ENCODE measurements at regions not wholly inside any gene's neighbourhood (a gene's known extent, or its start where the extent isn't known, plus 50 kb on each side); places are given as distances from the start of the nearest gene placed in this dataset.

DNA sequence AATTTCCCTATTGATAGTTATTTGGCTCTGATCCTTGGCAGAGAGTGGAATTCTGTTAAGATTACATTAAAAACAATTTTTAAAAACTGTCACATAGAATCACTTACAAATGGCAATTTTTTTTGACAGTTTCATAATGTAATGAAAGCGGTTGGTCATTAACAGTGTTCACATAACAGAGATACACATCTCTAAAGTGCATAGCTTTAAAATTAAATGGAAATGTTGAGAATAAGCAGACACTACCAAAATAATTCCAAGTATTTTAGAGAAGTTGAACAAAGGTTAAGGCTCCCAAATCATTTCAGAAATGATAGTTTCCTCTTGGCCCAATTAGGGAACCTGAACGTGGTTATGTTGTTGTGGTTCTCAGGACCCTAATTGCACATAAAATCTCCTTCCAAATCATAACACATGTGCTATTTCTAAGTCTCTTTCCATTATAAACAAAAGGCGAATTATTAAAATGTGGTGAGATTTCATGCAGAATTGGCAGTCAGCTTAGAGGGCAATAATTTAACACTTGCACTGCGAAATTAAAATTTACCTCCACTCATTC, 528.9 kb upstream of the FZD8 start:
- no peak overlapping the region for H3K27ac ChIP-seq
- no peak for DNase-seq

DNA sequence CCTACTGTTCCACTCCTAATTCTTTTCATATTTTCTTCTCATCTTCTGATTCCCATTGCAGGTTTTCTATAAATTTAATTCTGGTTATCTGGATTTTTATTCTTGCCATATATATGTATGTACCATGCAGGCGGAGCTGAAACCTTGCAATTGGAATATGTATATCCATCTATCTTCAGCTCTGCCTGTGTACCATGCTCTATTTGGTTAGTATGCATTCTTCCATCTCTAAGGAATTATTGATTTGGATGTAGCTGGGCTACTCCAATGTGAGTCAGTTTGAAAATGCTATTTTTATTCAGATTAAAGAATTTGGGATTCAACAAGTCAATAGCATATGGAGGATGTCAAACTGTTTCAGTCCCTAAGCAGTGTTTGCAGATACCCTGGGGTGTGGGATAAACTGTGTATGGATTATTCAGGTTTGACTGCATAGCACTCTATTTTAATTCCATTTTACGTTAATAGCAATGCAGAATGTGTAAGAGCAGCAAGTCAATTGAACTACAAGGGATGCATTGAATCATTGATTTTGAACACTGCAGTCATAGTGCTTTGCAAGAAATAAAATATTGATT, 528.1 kb upstream of the FZD8 start:
- no peak for DNase-seq
- Histone ChIP-seq H3K4me1 (no peaks in the 10 kb centered on the region), H3K9ac (ENCODE audit: low read depth in 2 of 2, low read length in 2 of 2) (no peak overlapping the region), H3K9me3 (no peaks in the 10 kb centered on the region), H3K27ac (no peak overlapping the region), H3K36me3 (no peaks in the 10 kb centered on the region), H3K27me3 (no peaks in the 10 kb centered on the region), H3K4me3 (no peak overlapping the region)
- TF ChIP-seq, protein P1, sequence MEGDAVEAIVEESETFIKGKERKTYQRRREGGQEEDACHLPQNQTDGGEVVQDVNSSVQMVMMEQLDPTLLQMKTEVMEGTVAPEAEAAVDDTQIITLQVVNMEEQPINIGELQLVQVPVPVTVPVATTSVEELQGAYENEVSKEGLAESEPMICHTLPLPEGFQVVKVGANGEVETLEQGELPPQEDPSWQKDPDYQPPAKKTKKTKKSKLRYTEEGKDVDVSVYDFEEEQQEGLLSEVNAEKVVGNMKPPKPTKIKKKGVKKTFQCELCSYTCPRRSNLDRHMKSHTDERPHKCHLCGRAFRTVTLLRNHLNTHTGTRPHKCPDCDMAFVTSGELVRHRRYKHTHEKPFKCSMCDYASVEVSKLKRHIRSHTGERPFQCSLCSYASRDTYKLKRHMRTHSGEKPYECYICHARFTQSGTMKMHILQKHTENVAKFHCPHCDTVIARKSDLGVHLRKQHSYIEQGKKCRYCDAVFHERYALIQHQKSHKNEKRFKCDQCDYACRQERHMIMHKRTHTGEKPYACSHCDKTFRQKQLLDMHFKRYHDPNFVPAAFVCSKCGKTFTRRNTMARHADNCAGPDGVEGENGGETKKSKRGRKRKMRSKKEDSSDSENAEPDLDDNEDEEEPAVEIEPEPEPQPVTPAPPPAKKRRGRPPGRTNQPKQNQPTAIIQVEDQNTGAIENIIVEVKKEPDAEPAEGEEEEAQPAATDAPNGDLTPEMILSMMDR (IDR thresholded peaks at IDR 0.05), result no peak
- intact Hi-C loops (cut with DNase I), result no loop called here

More for the DNA sequence above, 528.9 kb upstream of the FZD8 start:
- TF ChIP-seq, protein P1 (IDR thresholded peaks at IDR 0.05), result no peak
- intact Hi-C loops (cut with DNase I), result no loop called here
- Histone ChIP-seq H3K9ac (ENCODE audit: low read depth in 2 of 2, low read length in 2 of 2) (no peak overlapping the region), H3K27me3 (no peaks in the 10 kb centered on the region), H3K9me3 (no peaks in the 10 kb centered on the region), H3K4me1 (no peaks in the 10 kb centered on the region), H3K36me3 (no peaks in the 10 kb centered on the region), H3K4me3 (no peak overlapping the region)

DNA sequence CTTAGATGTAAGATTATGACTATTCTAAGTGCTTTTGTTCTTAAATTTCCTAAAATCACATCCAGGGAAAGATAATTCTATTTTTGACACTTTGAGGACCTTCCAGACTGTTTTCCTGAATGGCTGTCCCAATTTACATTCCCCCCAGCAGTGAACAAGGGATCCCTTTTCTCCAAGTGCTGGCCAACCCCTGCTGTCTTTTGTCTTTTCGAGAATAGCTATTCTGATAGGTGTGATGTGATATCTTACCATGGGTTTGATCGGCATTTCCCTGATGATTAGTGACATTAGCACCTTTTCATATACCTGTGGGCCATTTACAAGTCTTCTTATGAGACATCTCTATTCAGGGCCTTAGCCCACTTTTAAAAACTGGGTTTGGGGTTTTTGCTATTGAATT, 526.7 kb upstream of the FZD8 start:
- TF ChIP-seq, protein P1 (IDR thresholded peaks at IDR 0.05), result no peak
- intact Hi-C loops (cut with DNase I), result no loop called here
- H3K27ac ChIP-seq, result no peak overlapping the region
- no peaks in the 10 kb centered on the region for H3K27me3 ChIP-seq
- H3K36me3 ChIP-seq, result no peaks in the 10 kb centered on the region
- H3K9ac ChIP-seq (ENCODE audit: low read depth in 2 of 2, low read length in 2 of 2), result no peak overlapping the region
- no peaks in the 10 kb centered on the region for H3K9me3 ChIP-seq
- no peaks in the 10 kb centered on the region for H3K4me1 ChIP-seq
- H3K4me3 ChIP-seq, result no peak overlapping the region
- DNase-seq, result no peak

DNA sequence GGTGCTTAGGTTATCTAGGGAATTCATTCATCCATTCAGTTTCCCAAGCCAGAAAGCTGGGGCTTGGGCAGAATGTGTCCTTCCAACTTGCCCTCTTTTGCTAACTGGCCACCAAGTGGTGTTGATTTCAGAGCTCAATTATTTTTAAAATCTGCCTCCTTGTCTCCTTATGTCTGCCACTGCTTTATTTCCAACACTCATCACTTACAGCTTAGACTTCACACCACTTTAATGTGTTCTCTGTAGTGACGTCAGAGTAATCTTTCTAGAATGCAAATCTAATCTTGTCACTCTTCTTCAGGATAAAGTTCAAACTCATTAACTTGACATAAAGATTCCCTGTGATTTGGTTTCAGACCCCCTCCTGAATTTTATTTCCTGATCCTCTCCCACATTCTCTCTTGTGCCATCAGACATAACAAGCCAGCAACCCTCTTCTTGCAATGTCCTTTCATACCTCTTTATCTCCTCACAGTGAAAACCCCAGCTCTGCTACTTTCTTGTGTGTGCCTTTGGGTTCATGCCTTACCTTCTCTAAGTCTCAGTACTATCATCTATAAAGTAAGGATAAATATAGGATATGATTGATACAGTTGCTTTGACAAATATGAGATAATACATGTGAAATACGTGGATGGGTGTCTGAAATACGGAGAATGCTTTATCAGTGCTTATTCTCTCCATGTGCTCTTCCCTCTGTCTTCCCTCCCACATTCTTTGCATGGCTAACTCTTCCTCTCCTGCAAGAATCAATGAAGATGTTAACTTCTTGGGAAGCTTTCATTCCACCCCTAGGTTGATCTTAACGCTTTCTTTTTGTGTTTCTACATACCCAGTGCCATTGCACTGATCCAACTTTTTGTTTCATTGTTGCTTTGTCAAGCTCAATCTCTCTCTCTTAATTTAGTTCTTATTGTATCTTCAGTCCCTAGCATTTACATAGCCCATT, 522.7 kb upstream of the FZD8 start:
- Histone ChIP-seq H3K27me3 (no peaks in the 10 kb centered on the region), H3K4me3 (no peak overlapping the region), H3K9ac (ENCODE audit: low read depth in 2 of 2, low read length in 2 of 2) (no peak overlapping the region), H3K27ac (no peak overlapping the region), H3K4me1 (no peaks in the 10 kb centered on the region), H3K9me3 (no peaks in the 10 kb centered on the region), H3K36me3 (no peaks in the 10 kb centered on the region)
- DNase-seq, result no peak
- intact Hi-C loops (cut with DNase I), result no loop called here
- TF ChIP-seq, protein P1 (IDR thresholded peaks at IDR 0.05), result no peak

DNA sequence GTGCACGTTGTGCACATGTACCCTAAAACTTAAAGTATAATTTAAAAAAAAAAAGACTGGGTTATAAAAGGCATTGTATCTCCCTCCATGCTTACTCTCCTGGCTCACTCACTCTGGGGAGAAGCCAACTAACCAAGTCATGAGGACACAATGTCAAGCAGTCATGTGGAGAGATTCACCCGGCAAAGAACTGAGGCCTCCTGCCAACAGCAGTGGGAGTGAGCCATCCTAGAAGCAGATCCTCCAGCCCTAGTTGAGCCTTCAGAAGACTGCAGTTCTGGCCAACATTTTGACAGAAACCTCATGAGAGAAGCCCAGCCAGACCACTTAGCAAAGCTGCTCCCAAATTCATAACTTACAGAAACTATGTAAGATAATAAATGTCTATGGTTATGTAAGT, 521.7 kb upstream of the FZD8 start:
- H3K4me1 ChIP-seq, result no peaks in the 10 kb centered on the region
- H3K9ac ChIP-seq (ENCODE audit: low read depth in 2 of 2, low read length in 2 of 2), result no peak overlapping the region
- no peaks in the 10 kb centered on the region for H3K27me3 ChIP-seq
- DNase-seq, result no peak
- no peaks in the 10 kb centered on the region for H3K36me3 ChIP-seq
- H3K9me3 ChIP-seq, result no peaks in the 10 kb centered on the region
- TF ChIP-seq, protein P1 (IDR thresholded peaks at IDR 0.05), result no peak
- no peak overlapping the region for H3K27ac ChIP-seq
- no peak overlapping the region for H3K4me3 ChIP-seq
- intact Hi-C loops (cut with DNase I), result no loop called here
